Spinal cord (tissue), 9 donors: ENCODE measurements at regions not wholly inside any gene's neighbourhood (a gene's known extent, or its start where the extent isn't known, plus 50 kb on each side); places are given as distances from the start of the nearest gene placed in this dataset.

ENCODE experiments used
- DNase-seq, 6 donors: peaks; one replicate each; pipeline versions ENCODE4 v3.0.0 to v3.0.0-alpha.2; 2013 to 2015; ENCODE audit warnings: low spot score in 6 of 6, low read depth in 4 of 6
- H3K27ac ChIP-seq: one replicate; pipeline ENCODE4 v1.5.1; 2013; ENCODE audit warnings: low read depth, low read length, control low read depth
- H3K27me3 ChIP-seq: one replicate; pipeline ENCODE4 v1.6.1; 2013; ENCODE audit warnings: low read length; ENCODE audit not compliant: control insufficient read depth, insufficient read depth
- H3K36me3 ChIP-seq: one replicate; pipeline ENCODE4 v1.6.1; 2013; ENCODE audit warnings: low read length; ENCODE audit not compliant: control insufficient read depth, insufficient read depth
- H3K4me1 ChIP-seq: one replicate; pipeline ENCODE4 v1.6.1; 2013; ENCODE audit warnings: low read length; ENCODE audit not compliant: control insufficient read depth, insufficient read depth
- H3K4me3 ChIP-seq: one replicate; pipeline ENCODE4 v1.5.1; 2013; ENCODE audit warnings: low read depth, low read length, control low read depth
- H3K9me3 ChIP-seq: one replicate; pipeline ENCODE4 v1.6.1; 2013; ENCODE audit warnings: low read length; ENCODE audit not compliant: control insufficient read depth, insufficient read depth
- WGBS: methylation state at CpG from one replicate; pipeline ENCODE4 v1.1.5; 2013; ENCODE audit warnings: missing lambda C conversion rate; ENCODE audit not compliant: insufficient coverage; 5-methylcytosine and 5-hydroxymethylcytosine counted together
- donor health status: healthy.

- no peak overlapping the region for H3K27ac ChIP-seq
These were observed 425.0 kb downstream of the HTR7 start for GRCh38 chr10:90432866-90433265.

DNA sequence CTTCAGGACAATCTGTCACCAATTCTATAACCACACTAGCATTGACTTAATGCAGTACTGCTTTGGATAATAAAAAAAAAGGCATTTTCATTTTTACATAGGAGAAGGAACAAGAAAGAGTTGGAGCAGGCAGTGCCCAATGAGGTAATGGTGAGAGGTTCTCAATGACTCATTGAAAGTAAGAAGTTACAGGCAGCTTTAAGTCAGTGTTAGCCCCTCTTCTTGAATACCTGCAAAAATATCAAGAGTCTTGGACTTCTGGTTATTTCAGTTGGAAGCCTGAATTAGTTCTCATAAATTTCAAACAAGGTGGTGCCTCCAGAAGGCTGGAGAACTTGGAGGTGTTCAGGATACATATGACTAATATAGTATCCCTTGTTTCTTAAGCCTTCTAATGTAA lies 422.5 kb downstream of the HTR7 start:
- no peak overlapping the region for H3K27ac ChIP-seq
- H3K36me3 ChIP-seq: no peaks in the 10 kb centered on the region
- no peak overlapping the region for H3K4me3 ChIP-seq
- no peaks in the 10 kb centered on the region for H3K9me3 ChIP-seq
- H3K4me1 ChIP-seq: no peaks in the 10 kb centered on the region
- H3K27me3 ChIP-seq: no peaks in the 10 kb centered on the region
- DNase-seq: no peak

More at GRCh38 chr10:90432866-90433265, 425.0 kb downstream of the HTR7 start:
- no peak overlapping the region for H3K4me3 ChIP-seq
- no peaks in the 10 kb centered on the region for H3K36me3 ChIP-seq
- no peaks in the 10 kb centered on the region for H3K4me1 ChIP-seq
- H3K27me3 ChIP-seq: no peaks in the 10 kb centered on the region
- DNase-seq: peak in 1 of 6 donors; percentile 48
- no peaks in the 10 kb centered on the region for H3K9me3 ChIP-seq

DNA sequence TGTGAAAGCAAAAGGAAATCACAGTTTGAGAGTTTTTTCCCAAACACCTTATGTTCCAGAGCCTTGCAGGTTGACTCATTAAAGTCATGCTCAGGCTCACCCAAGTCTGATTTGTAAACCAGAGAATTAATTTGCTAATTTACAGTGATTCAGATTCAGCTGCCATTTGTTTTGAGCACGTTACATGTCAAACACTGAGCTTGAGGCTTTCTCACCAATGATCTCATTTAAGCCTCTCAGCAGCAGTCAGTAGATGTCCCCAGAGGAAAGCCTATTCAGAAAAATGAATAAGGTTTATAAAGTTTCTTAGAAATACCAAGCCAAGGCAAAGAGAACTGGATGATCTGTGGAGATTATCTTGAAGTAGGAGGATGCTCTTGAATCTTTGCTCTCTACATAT lies 420.4 kb downstream of the HTR7 start:
- peak in 1 of 6 donors; percentile 6 for DNase-seq
- WGBS: no CpG with 5 or more reads among the region's 1 CpG
- Histone ChIP-seq H3K27ac (no peak overlapping the region), H3K9me3 (no peaks in the 10 kb centered on the region), H3K4me3 (no peak overlapping the region), H3K27me3 (no peaks in the 10 kb centered on the region), H3K36me3 (no peaks in the 10 kb centered on the region), H3K4me1 (no peaks in the 10 kb centered on the region)

GRCh38 chr10:90440870-90441269 lies 417.0 kb downstream of the HTR7 start:
- Histone ChIP-seq H3K4me3 (no peak overlapping the region), H3K27ac (no peak overlapping the region), H3K9me3 (peaks cover 3% of the 10 kb centered on the region), H3K36me3 (no peaks in the 10 kb centered on the region), H3K4me1 (no peaks in the 10 kb centered on the region), H3K27me3 (no peaks in the 10 kb centered on the region)
- WGBS: 97% methylated on average over 2 of the region's 2 CpGs
- no peak for DNase-seq

DNA sequence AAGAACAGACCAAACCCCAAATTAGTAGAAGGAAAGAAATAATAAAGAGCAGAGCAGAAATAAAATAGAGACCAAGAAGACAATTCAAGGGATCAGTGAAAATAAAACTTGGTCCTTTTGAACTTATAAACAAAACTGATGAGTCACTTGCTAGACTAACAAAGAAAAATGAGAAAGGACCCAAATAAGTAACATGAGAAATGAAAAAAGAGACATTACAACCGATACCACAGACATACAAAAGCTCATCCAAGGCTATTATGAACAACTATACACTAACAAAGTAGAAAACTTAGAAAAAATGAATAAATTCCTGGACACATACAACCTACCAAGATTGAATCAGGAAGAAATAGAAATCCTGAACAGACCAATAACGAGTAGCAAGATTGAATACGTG lies 414.5 kb downstream of the HTR7 start:
- DNase-seq: no peak
- 100% methylated on average over 1 of the region's 3 CpGs for WGBS

GRCh38 chr10:90447831-90448230 lies 410.0 kb downstream of the HTR7 start:
- WGBS: no CpG with 5 or more reads among the region's 3 CpGs
- H3K4me3 ChIP-seq: no peak overlapping the region
- DNase-seq: peak in 2 of 6 donors; percentile 34 to 38
- H3K27me3 ChIP-seq: no peaks in the 10 kb centered on the region
- no peak overlapping the region for H3K27ac ChIP-seq
- no peaks in the 10 kb centered on the region for H3K36me3 ChIP-seq
- H3K4me1 ChIP-seq: no peaks in the 10 kb centered on the region
- peaks cover 3% of the 10 kb centered on the region for H3K9me3 ChIP-seq

More for the DNA sequence above, 414.5 kb downstream of the HTR7 start:
- Histone ChIP-seq H3K27me3 (no peaks in the 10 kb centered on the region), H3K9me3 (peaks cover 3% of the 10 kb centered on the region), H3K27ac (no peak overlapping the region), H3K4me1 (no peaks in the 10 kb centered on the region), H3K4me3 (no peak overlapping the region), H3K36me3 (no peaks in the 10 kb centered on the region)

GRCh38 chr10:90450797-90451196 lies 407.0 kb downstream of the HTR7 start:
- Histone ChIP-seq H3K27me3 (no peaks in the 10 kb centered on the region), H3K4me3 (no peak overlapping the region), H3K9me3 (no peaks in the 10 kb centered on the region), H3K27ac (no peak overlapping the region), H3K4me1 (no peaks in the 10 kb centered on the region), H3K36me3 (no peaks in the 10 kb centered on the region)
- DNase-seq: no peak

GRCh38 chr10:90451283-90451682 lies 406.6 kb downstream of the HTR7 start:
- no peaks in the 10 kb centered on the region for H3K36me3 ChIP-seq
- WGBS: no CpG with 5 or more reads among the region's 1 CpG
- no peaks in the 10 kb centered on the region for H3K27me3 ChIP-seq
- no peak overlapping the region for H3K4me3 ChIP-seq
- no peak for DNase-seq
- no peak overlapping the region for H3K27ac ChIP-seq
- H3K4me1 ChIP-seq: no peaks in the 10 kb centered on the region
- no peaks in the 10 kb centered on the region for H3K9me3 ChIP-seq

DNA sequence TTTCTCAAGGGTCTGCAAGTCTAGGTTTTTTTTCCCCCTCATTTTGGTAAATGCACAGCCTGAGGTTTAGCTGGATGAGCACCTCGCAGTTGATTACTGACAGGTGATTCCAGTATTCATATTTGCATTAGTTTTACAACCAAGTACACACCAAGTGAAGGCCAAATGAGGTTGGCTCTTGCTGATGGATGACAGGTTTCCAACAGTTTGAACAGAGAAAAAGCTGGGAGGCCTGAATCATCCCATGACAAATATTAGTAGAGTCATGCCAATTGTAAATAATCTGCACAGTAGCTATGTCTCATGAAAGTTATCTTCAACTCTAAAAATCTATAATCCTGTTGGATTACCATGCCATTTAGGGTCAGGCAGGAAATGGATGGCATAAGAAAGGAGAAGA lies 399.8 kb downstream of the HTR7 start:
- no peaks in the 10 kb centered on the region for H3K4me1 ChIP-seq
- no peaks in the 10 kb centered on the region for H3K27me3 ChIP-seq
- H3K9me3 ChIP-seq: no peaks in the 10 kb centered on the region
- no peak overlapping the region for H3K4me3 ChIP-seq
- H3K36me3 ChIP-seq: no peaks in the 10 kb centered on the region
- H3K27ac ChIP-seq: no peak overlapping the region
- DNase-seq: no peak
- WGBS: no CpG with 5 or more reads among the region's 1 CpG

DNA sequence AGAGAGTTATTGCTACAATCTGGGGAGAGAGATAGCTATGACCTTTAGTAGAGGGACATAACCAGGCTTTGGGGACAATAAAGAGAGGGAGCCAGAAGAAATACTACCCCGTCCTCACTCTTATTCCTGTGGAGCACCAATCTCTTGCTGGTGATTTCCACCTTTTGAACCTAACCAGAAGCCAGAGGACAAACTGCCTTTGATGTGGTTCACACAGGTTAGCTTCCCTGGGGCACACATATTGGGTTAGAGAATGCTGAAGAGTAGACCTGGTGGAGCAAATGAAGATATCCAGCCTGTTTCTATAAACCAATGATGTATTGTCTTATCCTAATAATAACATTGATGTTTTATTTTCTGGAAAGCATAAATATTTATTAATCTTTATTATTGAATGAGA lies 399.3 kb downstream of the HTR7 start:
- no peaks in the 10 kb centered on the region for H3K27me3 ChIP-seq
- H3K27ac ChIP-seq: no peak overlapping the region
- no peaks in the 10 kb centered on the region for H3K9me3 ChIP-seq
- no peaks in the 10 kb centered on the region for H3K4me1 ChIP-seq
- no peak for DNase-seq
- no peak overlapping the region for H3K4me3 ChIP-seq
- WGBS: no CpG with 5 or more reads among the region's 1 CpG
- no peaks in the 10 kb centered on the region for H3K36me3 ChIP-seq
